PFSK-1 (cell line): ENCODE measurements at regions not wholly inside any gene's neighbourhood (a gene's known extent, or its start where the extent isn't known, plus 50 kb on each side); places are given as distances from the start of the nearest gene placed in this dataset.
A peak's percentile ranks its signal among the peaks of the same experiment; 100 is the strongest.

Experiments
- FOXP2 ChIP-seq: optimal IDR thresholded peaks from 2 replicates; pipeline ENCODE3; 2011; ENCODE audit warnings: borderline replicate concordance, control low read depth, inconsistent platforms; ENCODE audit not compliant: insufficient read depth; ENCODE audit errors: extremely low read length, extremely low read depth
- POLR2AphosphoS5 ChIP-seq: IDR thresholded peaks from 2 replicates; pipeline ENCODE4 v1.6.1; 2012; ENCODE audit warnings: low read depth, mild to moderate bottlenecking, control low read depth, low read length, moderate library complexity
- REST ChIP-seq, 2 experiments: IDR thresholded peaks; 2 replicates each; pipeline versions ENCODE4 v1.6.1 to v1.8.0; 2011 to 2012; ENCODE audit warnings: low read depth in 2 of 2, low read length in 2 of 2, control low read depth in 1 of 2, inconsistent platforms in 1 of 2, mild to moderate bottlenecking in 1 of 2, moderate library complexity in 1 of 2; ENCODE audit not compliant: insufficient read depth in 1 of 2
- SIN3A ChIP-seq: IDR thresholded peaks from 2 replicates; pipeline ENCODE4 v1.6.1; 2012; ENCODE audit warnings: mild to moderate bottlenecking, low read length, moderate library complexity, borderline replicate concordance; ENCODE audit not compliant: insufficient read depth
- TAF1 ChIP-seq: IDR thresholded peaks from 2 replicates; pipeline ENCODE4 v1.6.1; 2012; ENCODE audit warnings: low read length, control low read depth, borderline replicate concordance; ENCODE audit not compliant: insufficient read depth

- TF ChIP-seq SIN3A (no peak), TAF1 (no peak), POLR2AphosphoS5 (no peak), FOXP2 (no peak), REST (IDR thresholded peaks at IDR 0.05; ENCODE audit: insufficient read depth in 1 of 2, low read depth in 2 of 2, low read length in 2 of 2) (no peak)
Measured at GRCh38 chr1:234958706-234959657, 169.7 kb downstream of the TOMM20 start.

GRCh38 chr1:234958066-234958705 is 170.5 kb downstream of the TOMM20 start:
- no peak for TF ChIP-seq POLR2AphosphoS5
- no peak for TF ChIP-seq TAF1
- TF ChIP-seq SIN3A, result no peak
- no peak for TF ChIP-seq FOXP2
- no peak for TF ChIP-seq REST (IDR thresholded peaks at IDR 0.05; ENCODE audit: insufficient read depth in 1 of 2, low read depth in 2 of 2, low read length in 2 of 2)

GRCh38 chr1:234957330-234958065 is 171.1 kb downstream of the TOMM20 start:
- TF ChIP-seq POLR2AphosphoS5 (no peak), SIN3A (peak; percentile 59; the same call in 1 of the 2 replicates), FOXP2 (no peak), TAF1 (peak; percentile 67; the same call in 1 of the 2 replicates), REST (IDR thresholded peaks at IDR 0.05; ENCODE audit: insufficient read depth in 1 of 2, low read depth in 2 of 2, low read length in 2 of 2) (peak in 1 of 2 experiments; percentile 72; a peak in 2 of 4 replicates)

GRCh38 chr1:234956821-234957329 is 171.8 kb downstream of the TOMM20 start:
- TF ChIP-seq FOXP2 (no peak), TAF1 (no peak), POLR2AphosphoS5 (no peak), SIN3A (no peak), REST (IDR thresholded peaks at IDR 0.05; ENCODE audit: insufficient read depth in 1 of 2, low read depth in 2 of 2, low read length in 2 of 2) (no peak)
